Neutrophil (primary cell): ENCODE measurements at regions not wholly inside any gene's neighbourhood (a gene's known extent, or its start where the extent isn't known, plus 50 kb on each side); places are given as distances from the start of the nearest gene placed in this dataset.

Source experiments
- H3K27ac ChIP-seq: fragments of 200-600 bp; sonication (generic); 2 replicates; pipeline ENCODE4 v1.5.1; 2016; ENCODE audit warnings: mild to moderate bottlenecking, moderate library complexity
- H3K27me3 ChIP-seq: fragments of 200-600 bp; sonication (generic); 2 replicates; pipeline ENCODE4 v1.6.0; 2016; ENCODE audit warnings: mild to moderate bottlenecking
- H3K36me3 ChIP-seq: fragments of 200-600 bp; sonication (generic); 2 replicates; pipeline ENCODE4 v1.5.1; 2017
- H3K4me1 ChIP-seq, 2 experiments: fragments of 200-600 bp in 1 of 2; sonication (generic) in 1 of 2; 1 replicate in 1 of 2; 2 replicates in 1 of 2; pipeline versions ENCODE4 v1.5.1 to v1.6.1; 2013 to 2016; ENCODE audit warnings: low read depth in 1 of 2, low read length in 1 of 2, mild to moderate bottlenecking in 1 of 2, moderate library complexity in 1 of 2; ENCODE audit not compliant: control insufficient read depth in 1 of 2, insufficient read depth in 1 of 2
- H3K4me3 ChIP-seq, 2 experiments: fragments of 200-600 bp in 1 of 2; sonication (generic) in 1 of 2; 1 replicate in 1 of 2; 2 replicates in 1 of 2; pipeline ENCODE4 v1.5.1; 2013 to 2016; ENCODE audit warnings: low read depth in 1 of 2, low read length in 1 of 2, mild to moderate bottlenecking in 1 of 2, moderate library complexity in 1 of 2
- H3K9me3 ChIP-seq: fragments of 200-600 bp; sonication (generic); 2 replicates; pipeline ENCODE4 v1.5.1; 2016
- TF ChIP-seq, protein P1 (sequence below): fragments of 200-600 bp; sonication (generic); IDR thresholded peaks from 2 replicates; pipeline ENCODE4 v1.5.1; 2016; ENCODE audit warnings: antibody characterized with exemption

DNA sequence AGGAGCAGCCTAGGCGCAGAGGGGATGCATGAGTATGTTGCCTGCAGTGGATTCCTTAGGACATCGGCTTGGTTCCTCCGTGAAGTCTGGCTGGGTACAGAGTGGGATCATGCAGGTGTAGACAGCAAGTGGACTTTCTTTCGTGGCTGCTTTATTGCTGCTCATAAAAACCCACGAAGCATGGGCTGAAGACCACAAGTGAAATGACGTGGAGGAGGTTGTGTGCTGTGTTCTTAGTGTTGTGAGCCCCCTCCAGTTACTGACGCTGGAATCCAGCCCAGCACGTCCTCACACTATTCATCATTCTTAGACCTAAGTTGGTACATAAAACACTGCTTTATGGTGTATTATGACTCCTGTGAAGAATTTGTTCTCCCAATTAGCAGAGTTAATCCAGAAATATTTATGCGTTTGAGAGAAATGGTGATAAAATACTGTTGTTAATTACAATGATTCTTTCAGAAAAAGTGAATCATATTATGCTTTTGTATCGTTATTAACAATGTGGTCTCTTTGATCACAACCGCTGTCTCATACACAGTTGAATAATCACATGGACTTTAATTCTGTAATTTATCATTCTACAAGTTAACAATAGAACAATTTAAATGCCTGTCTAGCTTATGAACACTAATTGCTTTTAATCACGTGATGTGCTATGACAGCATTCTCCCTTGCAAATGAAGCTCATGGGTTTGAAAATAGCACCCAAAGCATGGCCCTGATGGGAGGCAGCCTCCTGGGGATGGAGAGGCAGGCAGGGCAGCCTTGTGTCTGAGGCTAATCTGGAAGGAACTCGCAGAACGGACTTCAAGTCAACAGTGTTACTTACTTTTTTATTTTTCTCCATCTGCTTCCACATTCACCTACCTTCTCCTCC lies 233.9 kb upstream of the SYNDIG1 start:
- Histone ChIP-seq H3K27me3 (no peaks in the 10 kb centered on the region), H3K36me3 (no peaks in the 10 kb centered on the region), H3K4me3 (no peak overlapping the region), H3K4me1 (no peaks in the 10 kb centered on the region), H3K9me3 (no peaks in the 10 kb centered on the region), H3K27ac (no peak overlapping the region)
- TF ChIP-seq, protein P1, sequence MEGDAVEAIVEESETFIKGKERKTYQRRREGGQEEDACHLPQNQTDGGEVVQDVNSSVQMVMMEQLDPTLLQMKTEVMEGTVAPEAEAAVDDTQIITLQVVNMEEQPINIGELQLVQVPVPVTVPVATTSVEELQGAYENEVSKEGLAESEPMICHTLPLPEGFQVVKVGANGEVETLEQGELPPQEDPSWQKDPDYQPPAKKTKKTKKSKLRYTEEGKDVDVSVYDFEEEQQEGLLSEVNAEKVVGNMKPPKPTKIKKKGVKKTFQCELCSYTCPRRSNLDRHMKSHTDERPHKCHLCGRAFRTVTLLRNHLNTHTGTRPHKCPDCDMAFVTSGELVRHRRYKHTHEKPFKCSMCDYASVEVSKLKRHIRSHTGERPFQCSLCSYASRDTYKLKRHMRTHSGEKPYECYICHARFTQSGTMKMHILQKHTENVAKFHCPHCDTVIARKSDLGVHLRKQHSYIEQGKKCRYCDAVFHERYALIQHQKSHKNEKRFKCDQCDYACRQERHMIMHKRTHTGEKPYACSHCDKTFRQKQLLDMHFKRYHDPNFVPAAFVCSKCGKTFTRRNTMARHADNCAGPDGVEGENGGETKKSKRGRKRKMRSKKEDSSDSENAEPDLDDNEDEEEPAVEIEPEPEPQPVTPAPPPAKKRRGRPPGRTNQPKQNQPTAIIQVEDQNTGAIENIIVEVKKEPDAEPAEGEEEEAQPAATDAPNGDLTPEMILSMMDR, result no peak

GRCh38 chr20:24227600-24227999 lies 239.0 kb upstream of the GGTLC1 start:
- H3K27me3 ChIP-seq, result no peaks in the 10 kb centered on the region
- no peak overlapping the region for H3K27ac ChIP-seq
- TF ChIP-seq, protein P1, result no peak
- H3K9me3 ChIP-seq, result no peaks in the 10 kb centered on the region
- no peak overlapping the region for H3K4me3 ChIP-seq
- H3K36me3 ChIP-seq, result no peaks in the 10 kb centered on the region
- H3K4me1 ChIP-seq, result no peaks in the 10 kb centered on the region

DNA sequence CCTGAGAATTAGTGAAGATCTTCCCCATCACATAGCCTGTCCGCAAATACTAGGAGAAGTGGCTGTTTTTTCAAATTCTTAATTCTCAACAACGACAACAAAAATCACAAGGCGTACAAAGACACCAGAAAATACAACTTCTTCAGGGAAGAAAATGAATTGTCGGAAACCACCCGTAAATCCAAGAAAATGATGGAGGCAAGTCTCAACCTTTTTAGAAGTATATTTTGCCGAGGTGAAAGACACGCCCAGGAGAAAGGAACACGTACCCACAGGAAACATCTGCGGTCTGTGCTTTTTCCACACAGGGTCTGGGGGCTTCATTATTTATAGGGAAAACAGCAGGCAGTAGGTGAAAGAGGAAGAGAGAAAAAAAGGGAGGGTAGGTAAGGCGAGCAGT lies 223.9 kb upstream of the GGTLC1 start:
- H3K4me1 ChIP-seq, result no peaks in the 10 kb centered on the region
- TF ChIP-seq, protein P1, result no peak
- no peaks in the 10 kb centered on the region for H3K36me3 ChIP-seq
- no peak overlapping the region for H3K4me3 ChIP-seq
- H3K27ac ChIP-seq, result no peak overlapping the region
- H3K9me3 ChIP-seq, result no peaks in the 10 kb centered on the region
- peaks cover 56% of the 10 kb centered on the region for H3K27me3 ChIP-seq

GRCh38 chr20:24211972-24212371 lies 223.4 kb upstream of the GGTLC1 start:
- Histone ChIP-seq H3K9me3 (no peaks in the 10 kb centered on the region), H3K36me3 (no peaks in the 10 kb centered on the region), H3K4me3 (no peak overlapping the region), H3K27me3 (peaks cover 56% of the 10 kb centered on the region), H3K27ac (no peak overlapping the region), H3K4me1 (no peaks in the 10 kb centered on the region)
- TF ChIP-seq, protein P1, result no peak

DNA sequence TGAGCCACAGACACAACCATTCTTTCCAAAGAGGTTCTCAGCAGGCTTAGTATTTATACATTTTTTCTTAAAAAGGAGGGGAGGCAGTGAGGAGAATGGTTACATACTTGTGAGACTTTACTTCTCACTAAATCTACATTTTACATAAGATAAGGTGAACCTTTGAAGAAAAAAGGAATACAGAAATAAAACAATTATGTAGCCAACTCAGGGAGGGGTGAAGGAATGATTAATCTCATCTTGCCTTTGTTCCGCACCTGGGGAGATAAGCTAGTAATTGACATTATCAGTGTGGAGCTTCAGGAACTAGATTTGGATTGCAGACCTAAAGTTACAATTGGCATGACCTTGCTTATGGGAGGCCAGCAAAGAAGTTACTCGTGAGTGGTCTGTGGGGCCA lies 221.8 kb upstream of the GGTLC1 start:
- H3K4me1 ChIP-seq, result no peaks in the 10 kb centered on the region
- TF ChIP-seq, protein P1, result no peak
- H3K27me3 ChIP-seq, result peaks cover 54% of the 10 kb centered on the region
- no peak overlapping the region for H3K4me3 ChIP-seq
- no peaks in the 10 kb centered on the region for H3K36me3 ChIP-seq
- H3K27ac ChIP-seq, result no peak overlapping the region
- no peaks in the 10 kb centered on the region for H3K9me3 ChIP-seq
